Fibroblast of lung (primary cell): ENCODE measurements at regions not wholly inside any gene's neighbourhood (a gene's known extent, or its start where the extent isn't known, plus 50 kb on each side); places are given as distances from the start of the nearest gene placed in this dataset.

Experiments
- EZH2 ChIP-seq: IDR thresholded peaks from 2 replicates; pipeline ENCODE4 v1.5.1; 2012; ENCODE audit warnings: low read length, control low read depth, mild to moderate bottlenecking; ENCODE audit errors: missing control alignments
- TF ChIP-seq, protein P1 (sequence below), 2 donors: IDR thresholded peaks in 1 of 2; conservative IDR thresholded peaks in 1 of 2; 1 replicate in 1 of 2; 2 replicates in 1 of 2; pipeline ENCODE4 v1.5.1; 2011 to 2012; ENCODE audit warnings: low read length in 2 of 2, control low read depth in 1 of 2, inconsistent platforms in 1 of 2, low read depth in 1 of 2, mild to moderate bottlenecking in 1 of 2

DNA sequence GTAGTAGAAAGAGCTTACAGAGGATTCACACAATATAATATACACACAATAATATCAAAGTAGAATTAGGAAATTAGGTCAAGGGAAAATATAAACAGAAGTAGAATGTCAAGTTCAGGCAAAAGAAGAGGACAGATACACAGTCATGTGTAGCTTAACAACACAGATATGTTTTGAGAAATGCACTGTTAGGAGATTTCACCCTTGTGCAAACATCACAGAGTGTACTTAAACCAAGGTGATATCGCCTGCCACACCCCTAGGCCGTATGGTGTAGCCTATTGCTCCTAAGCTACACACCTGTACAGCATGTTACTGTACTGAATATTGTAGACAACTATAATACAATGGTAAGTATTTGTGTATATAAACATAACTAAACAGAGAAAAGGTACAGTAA, 110.0 kb upstream of the EDNRA start:
- TF ChIP-seq, protein P1, sequence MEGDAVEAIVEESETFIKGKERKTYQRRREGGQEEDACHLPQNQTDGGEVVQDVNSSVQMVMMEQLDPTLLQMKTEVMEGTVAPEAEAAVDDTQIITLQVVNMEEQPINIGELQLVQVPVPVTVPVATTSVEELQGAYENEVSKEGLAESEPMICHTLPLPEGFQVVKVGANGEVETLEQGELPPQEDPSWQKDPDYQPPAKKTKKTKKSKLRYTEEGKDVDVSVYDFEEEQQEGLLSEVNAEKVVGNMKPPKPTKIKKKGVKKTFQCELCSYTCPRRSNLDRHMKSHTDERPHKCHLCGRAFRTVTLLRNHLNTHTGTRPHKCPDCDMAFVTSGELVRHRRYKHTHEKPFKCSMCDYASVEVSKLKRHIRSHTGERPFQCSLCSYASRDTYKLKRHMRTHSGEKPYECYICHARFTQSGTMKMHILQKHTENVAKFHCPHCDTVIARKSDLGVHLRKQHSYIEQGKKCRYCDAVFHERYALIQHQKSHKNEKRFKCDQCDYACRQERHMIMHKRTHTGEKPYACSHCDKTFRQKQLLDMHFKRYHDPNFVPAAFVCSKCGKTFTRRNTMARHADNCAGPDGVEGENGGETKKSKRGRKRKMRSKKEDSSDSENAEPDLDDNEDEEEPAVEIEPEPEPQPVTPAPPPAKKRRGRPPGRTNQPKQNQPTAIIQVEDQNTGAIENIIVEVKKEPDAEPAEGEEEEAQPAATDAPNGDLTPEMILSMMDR (conservative IDR thresholded peaks at IDR 0.05 in 1 of 2, IDR thresholded peaks at IDR 0.05 in 1 of 2; ENCODE audit: low read depth in 1 of 2, low read length in 2 of 2) = no peak
- TF ChIP-seq EZH2 = no peak
